ENCODE measurements at regions not wholly inside any gene's neighbourhood (a gene's known extent, or its start where the extent isn't known, plus 50 kb on each side); places are given as distances from the start of the nearest gene placed in this dataset.
A peak's percentile ranks its signal among the peaks of the same experiment; 100 is the strongest.
"Not testable (repeated sequence)": the region's sequence is repeated elsewhere in the genome, so short reads cannot be mapped to it uniquely, and the experiment has no call there.

DNA sequence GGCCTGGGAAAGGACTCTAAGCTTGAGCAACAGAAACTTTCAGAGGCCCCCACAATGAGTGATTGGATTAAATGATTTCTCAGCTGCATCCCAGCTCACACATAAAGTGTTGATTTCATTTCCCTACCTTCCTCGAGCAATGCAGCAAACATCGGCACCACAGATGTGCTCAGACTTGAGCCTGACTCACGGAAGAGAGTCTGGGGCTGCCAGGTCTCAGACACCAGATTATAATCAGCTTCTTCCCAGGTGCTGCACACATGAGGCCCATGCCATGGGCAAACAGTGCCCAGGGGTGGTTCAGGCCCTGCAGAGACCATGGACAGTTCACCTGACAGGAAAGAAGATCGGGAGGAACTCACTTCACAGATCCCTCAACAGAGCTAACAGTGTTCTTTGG lies 226.6 kb upstream of the TENM4 start:
- DNase-seq, result no peak

DNA sequence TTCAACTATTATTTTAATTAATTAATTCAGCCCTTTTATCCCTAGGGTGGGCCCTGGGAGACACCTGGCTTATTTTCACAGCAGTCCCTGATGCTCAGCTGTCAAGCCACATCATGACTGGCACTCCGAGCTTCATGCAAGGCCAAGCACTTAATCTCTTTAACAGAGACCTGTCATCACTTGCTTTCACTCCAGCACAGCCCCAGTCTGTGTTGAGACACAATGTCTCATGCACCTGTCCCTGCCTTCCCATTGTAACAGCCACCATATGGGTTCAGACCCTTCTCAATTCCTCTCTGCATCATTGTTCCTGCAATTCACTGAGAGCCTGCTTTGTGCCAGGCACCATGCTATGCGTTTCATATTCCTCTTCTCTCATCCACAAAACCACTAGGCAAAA lies 222.2 kb upstream of the TENM4 start:
- DNase-seq, result no peak

DNA sequence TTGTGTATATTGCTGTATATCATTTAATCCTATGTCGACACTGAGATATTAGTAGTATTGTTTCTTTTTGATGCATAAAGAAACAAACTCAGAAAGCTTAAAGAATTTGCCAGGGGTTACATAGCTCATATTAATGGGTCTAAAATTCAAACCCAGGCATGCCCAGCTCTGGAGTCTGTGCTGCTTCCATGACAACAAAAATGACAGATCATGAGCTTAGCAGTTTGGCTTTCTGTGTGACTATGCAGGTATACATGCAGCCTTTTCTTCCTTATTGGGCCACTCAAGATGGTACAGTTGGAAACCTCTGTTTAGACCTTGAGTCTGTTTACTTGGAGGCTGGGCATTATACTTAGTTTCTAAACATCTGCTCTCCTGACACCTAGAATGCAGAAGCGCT lies 220.5 kb upstream of the TENM4 start:
- DNase-seq, result no peak

DNA sequence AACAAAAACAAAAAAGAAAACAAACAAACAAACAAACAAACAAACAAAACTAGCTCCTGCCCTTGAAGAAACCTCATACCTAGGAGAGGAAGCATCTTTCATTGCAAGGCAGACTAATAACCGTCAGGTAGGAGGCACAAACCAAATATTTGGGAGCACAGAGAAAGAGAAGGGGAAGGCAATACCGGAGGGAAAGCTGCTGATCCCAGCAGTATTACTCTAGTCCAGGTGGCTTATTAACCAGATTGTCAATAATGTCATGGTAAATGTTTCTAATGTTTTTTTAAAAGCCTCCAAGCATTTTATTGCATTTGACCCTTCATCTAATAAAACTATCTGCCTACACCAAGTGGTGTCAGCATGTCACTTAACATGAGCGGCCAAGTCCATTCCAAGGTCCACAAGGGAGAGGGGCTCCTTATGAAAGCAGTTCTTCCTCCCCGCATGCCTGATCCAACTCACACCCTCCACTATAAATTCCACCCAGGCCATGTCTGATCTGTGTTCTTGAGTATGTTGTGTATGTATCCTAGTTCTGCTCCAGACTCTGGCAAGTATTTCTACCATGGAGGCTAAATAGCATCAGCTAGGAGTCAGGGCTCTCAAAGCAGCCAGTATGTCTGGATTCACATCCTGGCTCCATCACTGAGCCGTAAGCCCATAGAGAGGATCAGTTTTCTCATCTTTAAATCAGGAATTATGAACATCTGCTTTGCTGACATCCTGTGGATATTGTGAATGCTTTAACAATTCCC lies 208.1 kb upstream of the TENM4 start:
- peak; percentile 61 for DNase-seq

DNA sequence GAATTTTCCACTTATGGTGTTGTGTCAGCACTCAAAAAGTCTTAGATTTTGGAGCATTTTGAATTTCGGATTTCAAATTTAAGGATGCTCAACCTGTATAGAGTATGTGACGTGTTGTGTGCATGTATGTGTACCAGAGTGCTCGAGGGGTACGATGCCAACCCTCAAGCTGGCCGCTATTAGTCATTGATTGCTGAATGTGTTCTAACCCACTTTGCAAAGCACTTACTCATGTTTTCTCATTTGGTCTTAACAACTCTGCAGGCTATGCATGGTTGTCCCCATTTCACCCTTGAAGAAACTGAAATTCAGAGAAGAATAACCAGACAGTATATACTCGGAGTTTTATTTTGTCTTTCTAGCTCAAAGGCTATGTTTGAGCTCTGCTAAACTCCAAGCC lies 196.4 kb upstream of the TENM4 start:
- no peak for DNase-seq

DNA sequence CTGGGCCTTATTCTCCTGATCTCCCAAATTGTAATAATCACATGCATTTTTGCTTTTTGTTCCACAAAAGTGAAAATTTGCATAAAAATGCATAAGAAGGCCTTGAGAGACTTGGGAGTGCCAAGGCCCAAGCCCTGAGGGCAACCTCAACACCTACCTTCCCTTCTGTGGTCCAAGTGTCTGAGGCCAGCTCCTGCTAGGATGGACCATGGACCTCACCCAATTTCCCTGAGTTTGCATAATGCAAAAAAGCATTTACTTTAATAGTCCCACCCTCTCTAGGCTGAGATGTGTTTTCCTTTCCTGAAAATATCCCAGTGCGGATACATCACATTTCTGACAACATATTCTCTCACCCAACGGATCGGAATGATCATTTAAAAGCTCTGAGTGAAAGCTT lies 194.1 kb upstream of the TENM4 start:
- no peak for DNase-seq

DNA sequence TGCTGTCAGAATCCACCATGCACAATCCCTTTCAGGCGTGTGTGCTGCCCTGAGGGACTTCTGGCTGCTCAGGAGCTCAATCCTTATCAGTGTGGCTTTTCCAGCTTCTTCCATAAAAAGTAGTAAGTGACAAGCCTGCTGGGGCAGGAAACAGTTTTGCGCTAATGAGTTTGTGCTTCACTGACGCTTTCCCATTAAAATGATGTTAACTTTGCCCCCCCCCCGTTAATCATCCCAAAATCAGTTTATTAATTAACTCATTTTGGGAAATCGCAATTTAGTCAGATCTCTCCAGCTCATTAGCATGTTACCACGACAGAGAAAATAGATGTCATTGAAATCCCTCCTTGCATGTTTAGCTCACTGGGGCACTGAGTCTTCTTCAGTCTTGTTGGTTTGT lies 186.5 kb upstream of the TENM4 start:
- DNase-seq, result no peak

DNA sequence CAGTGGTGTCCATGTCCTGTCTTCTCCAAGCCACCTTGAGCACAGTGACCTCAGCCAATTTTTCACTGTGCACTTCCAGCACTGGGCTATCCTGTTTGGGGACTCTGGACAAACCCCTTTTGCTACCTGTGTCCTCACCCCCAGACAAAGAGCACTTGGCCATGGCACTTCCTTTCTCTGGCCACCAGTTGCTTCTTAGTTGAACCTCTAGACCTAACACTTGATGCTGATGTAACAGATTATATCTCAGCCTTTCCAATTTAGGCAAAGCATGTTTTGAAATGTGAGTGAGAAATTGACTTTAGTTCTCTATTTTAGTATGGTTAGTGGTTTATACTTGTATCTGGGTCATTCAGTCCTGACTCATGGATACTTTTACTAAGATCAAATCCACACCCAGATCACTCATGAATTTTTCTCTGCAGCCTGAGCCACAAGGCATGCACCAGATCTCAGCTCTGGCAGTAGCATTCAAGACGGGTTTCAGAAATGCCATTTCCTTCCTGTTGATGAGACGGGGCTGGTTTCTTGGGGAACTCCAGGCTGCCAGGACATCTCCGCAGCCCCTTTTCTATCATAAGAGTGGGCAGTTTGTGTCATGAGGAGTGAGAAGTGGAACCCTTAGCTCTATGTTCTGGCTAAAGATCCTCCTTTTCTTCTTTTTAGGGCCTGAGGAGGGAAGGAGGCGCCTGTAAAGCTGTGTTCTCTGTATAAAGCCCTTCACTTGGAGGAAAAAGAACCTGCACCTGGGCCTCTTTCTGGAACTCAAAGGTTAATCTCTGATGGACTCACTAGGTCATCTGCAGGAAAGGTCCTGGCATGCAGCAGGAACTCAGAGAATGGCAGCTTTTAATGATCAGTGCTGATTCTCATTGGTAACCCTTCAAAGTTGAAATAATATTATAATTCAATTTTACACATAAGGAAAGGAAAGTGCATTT lies 185.6 kb upstream of the TENM4 start:
- no peak for DNase-seq

DNA sequence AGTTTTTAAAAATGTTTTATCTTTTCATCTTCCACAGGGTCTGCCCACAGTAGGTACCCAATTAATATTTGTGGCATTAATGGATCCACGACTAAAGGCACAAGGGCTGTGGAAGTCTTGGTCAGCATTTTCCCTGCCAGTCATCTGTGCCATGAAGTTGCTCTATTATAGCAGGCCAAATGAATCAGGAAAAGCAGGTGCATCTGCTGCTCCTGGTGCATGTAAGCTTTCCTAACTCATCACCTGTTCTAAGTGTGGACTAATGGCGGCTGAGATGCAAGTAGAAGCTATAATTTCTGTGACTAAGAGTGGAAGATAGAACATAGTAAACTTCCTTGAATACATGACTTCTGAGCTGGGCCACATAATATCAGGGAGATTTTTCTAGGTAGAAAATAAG lies 182.5 kb upstream of the TENM4 start:
- DNase-seq, result no peak

DNA sequence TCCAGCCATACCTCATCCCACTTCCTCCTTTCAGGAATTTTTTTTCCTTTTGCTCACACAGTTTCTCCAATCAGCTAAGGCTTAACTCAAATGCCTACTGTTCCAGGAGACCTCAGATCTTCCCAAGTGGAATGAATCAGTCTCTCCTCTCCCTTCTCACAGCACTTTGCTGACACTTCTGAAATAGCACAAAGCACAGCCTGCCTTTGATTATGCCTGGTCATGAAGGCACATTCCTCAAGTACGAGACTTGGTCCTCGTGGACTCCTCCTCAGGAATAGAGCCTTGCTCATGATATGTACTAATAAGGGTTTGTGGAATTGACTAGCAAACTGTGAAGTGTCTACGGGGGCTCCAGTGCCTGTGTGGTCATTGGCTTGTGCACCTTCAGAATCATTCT lies 176.7 kb upstream of the TENM4 start:
- DNase-seq, result no peak

DNA sequence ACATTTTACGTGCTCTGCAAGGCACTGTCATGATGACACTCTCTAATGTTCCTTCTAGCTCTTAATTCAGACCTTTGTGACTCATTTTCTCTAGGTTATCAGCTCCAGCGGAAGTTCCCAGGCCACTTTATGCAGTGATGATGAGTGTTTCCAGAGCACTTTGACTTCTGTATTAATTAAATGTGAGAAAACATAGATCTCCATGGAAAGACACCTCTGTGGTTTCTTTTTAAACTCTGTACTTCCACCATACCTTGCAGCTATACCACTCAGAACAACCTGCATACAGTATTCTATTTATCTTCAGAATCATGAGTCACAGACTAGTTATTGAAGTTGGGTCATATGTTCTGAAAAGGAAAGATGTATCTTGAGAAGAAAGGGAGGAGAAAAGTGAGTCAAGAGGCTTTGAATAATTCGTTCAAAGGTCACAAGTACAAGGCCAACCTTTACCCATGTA lies 175.6 kb upstream of the TENM4 start:
- DNase-seq, result no peak

DNA sequence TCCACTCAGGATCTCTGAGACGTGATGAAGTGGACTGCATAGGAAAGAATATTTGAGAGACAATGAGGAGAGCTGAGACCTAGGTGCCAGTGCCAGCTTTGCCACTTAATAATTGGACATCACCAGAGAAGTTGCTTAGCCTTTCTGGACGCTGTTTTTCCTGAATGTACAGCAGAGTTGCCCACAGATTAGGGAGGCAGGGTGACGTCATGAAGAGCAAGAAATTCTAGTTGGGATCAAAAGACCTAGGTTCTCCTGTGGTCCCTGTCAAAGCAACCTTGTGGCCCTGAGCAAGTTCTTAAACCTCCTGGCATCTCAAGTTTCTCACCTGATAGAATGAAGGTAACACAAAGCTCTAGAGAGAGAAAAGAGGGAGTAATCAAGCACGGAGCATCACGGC lies 174.6 kb upstream of the TENM4 start:
- no peak for DNase-seq

DNA sequence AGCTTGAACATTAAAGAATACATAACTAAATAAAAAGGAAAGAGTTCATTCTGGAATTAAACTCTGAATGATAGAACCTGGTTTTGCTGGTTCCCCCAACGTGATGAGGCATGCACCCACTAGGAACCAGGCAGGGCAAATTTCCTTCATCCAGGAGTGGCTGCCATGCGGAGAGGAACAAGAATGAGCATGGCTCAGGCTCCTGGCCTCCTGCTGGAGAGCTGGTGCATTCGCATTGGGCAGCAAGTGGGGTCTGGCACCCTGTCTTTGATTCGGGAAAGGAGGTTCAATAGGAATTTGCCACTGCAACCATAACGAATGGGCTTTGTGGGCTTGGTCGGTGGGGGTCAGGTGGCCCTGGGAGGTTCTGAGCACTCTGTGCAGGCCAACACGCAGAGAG lies 169.8 kb upstream of the TENM4 start:
- no peak for DNase-seq

DNA sequence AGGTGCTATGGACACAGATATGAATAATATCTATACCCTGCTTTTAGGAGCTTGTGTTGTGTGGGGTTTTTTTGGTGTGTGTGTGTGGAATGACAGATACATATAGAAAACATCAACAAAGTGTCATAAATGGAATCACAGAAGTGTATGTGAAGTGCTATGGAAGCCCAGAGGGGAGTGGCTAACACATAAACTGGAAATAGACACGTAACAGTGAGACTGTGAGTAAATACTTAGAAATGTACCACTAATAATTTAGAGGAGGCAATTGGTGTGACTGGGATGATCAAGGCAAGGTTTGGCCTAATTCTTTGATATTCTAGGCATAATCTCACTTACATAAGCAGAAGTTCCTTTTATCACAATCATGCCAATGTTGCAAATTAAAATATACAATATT lies 169.3 kb upstream of the TENM4 start:
- no peak for DNase-seq

DNA sequence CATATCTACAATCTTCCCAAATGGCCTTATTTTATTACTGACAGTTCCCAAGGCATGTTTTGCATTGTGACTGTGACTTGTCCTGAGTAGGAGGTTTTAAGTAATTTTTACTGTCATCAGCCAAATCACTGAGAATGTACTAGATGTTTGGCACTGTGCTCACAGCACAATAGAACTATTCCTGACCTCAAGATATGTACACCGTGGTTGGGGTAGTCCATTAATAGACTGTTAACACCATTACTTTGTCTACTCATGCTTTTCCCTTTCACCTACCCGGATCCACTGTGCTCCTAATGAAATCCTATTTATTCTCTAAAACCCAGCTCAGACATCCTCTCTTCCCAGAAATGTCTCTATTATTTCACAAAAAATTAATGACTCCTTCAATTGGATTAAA lies 168.7 kb upstream of the TENM4 start:
- no peak for DNase-seq

DNA sequence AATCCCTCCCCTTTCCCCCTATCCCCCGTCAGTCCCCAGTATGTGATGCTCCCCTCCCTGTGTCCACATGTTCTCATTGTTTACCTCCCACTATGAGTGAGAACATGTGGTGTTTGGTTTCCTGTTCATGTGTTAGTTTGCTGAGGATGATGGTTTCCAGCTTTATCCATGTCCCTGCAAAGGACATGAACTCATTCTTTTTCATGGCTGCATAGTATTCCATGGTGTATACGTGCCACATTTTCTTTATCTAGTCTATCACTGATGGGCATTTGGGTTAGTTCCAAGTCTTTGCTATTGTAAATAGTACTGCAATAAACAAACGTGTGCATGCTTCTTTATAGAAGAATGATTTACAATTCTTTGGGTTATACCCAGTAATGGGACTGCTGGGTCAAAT lies 165.6 kb upstream of the TENM4 start:
- DNase-seq, result not testable (repeated sequence)

DNA sequence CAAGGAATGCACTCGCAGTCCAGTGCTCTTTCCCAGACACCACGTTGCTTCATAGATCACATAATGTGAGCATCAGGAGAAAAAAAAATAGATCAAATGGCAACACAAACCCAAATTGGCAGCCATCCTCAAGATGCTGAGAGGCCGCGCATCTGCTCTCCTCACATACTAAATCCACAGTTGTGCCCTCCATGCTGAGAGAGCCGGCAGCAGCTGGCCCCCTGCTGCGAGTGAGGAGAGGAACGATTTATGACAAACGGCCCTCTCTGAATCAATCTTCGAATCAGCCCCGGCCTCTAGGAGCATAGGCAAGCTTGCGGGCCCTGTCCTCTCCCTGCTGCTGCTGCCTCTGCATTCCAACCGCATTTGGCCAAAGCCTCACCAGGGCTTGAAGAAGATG lies 159.9 kb upstream of the TENM4 start:
- DNase-seq, result no peak

DNA sequence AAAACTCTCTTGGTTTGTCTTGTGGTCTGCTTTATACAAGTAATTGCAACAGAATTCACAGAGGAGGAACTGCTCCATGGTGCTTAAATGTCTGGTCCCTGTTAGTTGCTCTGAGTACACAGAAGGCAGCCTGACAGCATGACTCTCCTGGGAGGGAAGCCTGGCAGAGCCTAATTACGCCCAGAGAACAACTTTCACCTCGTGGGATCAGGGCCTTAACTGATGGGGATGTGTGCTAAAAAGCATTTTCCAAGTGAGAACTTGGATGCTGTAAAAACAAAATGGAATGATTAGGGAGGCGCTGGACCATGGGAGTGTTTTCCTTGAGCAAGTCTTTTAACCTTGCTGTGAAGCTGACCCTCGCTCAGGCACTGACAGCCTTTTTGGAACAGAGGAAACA lies 154.0 kb upstream of the TENM4 start:
- no peak for DNase-seq

DNA sequence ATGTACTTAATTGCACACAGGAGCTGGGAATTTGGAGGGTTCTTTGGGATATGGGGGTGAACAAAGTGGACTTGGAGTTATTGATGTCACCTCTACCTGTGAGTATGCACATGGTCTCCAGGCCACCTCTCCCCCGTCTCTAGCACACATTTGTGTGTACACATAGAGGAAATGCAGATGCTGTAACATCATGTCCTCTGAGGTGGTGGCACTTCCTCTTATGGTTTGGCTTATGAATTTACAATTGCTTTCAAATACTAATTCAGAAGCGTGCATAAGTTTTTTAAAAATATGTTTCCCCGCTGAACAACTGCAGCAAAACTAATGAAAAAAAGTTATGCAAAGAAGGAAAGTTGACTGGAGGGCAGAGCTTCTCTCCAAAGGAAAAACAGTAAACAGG lies 152.0 kb upstream of the TENM4 start:
- DNase-seq, result no peak

DNA sequence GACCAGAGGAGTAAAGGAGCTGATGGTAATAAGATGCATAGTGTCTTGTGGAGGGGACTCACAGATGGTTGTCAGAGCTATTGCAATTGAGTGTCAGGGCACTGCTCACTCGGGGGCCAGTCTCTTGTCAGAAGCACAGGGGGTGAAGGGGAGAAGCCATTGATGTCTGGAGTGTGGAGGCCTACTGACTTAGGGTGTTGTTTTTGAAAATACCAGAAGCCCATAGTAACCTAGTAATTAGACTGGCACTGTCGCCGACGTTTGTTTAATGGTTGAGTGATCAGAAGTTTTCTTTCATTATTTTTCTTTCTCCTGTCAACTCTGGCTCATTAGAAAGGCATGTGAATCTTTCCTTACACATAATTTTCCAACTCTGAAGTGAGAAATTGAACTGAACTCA lies 151.6 kb upstream of the TENM4 start:
- DNase-seq, result no peak

DNA sequence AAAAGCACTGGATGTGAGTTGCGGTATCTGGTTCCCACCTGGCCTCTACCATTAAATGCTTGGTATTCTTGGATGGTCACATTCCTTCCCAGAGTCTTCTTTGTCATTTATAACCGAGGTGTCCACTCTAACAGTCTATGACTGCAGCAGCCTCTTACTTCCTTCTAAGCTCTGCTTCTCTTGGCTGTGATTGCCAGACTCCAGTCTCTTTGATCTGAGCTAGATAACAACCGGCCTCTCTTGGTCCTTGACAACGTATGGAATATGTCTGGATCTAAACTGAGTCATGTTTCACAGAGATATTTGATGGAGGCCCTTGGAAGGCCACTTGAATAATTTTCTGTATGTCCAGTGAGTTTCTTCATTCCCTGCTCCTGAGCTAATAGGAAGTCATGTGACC lies 141.6 kb upstream of the TENM4 start:
- DNase-seq, result no peak

DNA sequence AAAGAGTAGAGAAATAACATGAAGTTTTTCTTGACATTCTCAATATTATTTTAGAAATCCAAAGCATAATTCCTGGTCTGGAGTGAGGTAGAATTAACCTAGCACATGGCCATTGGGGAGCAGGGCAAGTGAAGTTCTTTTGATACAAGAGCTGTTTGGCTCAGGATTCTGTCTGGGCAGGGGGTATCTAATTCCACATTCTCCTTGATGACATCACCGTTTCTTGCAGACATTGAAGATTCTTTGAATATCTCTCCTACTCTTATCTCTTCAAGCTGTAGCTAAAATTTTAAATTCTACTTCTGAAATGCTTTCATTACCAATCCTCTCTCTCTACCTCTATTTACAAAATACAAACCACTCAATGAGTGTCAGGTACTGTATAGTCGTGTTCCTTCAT lies 138.2 kb upstream of the TENM4 start:
- no peak for DNase-seq

DNA sequence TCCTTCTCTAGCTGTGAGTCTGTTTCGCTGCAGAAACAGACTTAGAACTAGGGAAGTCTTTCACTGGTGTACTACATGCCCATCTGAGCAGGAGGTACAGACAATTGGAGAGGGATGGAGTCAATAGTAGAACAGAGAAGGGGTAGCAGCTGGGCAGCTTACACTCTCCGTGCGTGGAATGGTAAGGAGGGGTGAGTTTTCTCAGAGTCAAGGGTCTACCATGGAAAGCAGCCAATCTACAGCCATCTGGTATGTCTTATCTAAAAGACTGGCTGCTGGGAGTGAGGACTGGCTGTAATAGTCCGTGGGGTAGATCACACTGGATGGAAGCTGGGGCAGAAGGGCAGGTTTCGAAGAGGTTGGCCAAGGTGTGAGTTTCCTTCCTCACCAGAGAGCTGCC lies 137.3 kb upstream of the TENM4 start:
- DNase-seq, result no peak

DNA sequence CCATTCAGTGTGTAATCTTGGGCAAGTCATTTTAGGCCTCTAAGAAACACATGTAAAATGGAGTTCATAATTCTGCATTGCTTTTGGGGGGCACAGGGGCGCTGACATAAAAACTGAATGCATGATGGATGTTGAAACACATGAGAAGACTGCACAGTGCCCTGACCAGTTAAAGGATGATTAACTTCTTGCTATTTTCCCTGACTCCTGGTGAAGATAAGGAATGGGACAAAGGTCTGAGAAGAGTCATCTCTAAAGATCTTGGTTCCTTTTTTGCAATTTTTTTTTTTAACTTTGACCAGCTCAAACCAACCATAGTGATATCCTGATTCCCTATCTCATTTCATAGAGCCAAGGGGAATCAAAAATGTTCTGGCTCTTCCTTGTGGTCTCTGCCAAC lies 134.9 kb upstream of the TENM4 start:
- no peak for DNase-seq

Data from right hindlimb (tissue), 1 donor.